K562 (cell line): ENCODE measurements at regions not wholly inside any gene's neighbourhood (a gene's known extent, or its start where the extent isn't known, plus 50 kb on each side); places are given as distances from the start of the nearest gene placed in this dataset.

Source experiments
- CTCF ChIP-seq, 3 experiments: IDR thresholded peaks in 2 of 3; conservative IDR thresholded peaks in 1 of 3; 2 replicates each; pipeline ENCODE4 v1.5.1; 2011 to 2012; ENCODE audit warnings: low read length in 3 of 3, mild to moderate bottlenecking in 3 of 3, control low read depth in 2 of 3, improper control_type of control experiment in 1 of 3, inconsistent platforms in 1 of 3, low read depth in 1 of 3, mixed read lengths in 1 of 3, moderate library complexity in 1 of 3; ENCODE audit not compliant: insufficient read depth in 2 of 3
- E4F1 ChIP-seq: fragments of 250-450 bp; sonication (Bioruptor Pico); IDR thresholded peaks from 2 replicates; pipeline ENCODE4 v1.5.0; 2021; ENCODE audit warnings: mild to moderate bottlenecking, borderline replicate concordance
- HDAC8 ChIP-seq: fragments of 450-650 bp; IDR thresholded peaks from 2 replicates; pipeline ENCODE4 v1.6.1; 2016; ENCODE audit warnings: mild to moderate bottlenecking, missing genetic modification characterization, moderate library complexity, missing compliant biosample characterization
- JUNB ChIP-seq: fragments of 450-650 bp; formaldehyde crosslinking; conservative IDR thresholded peaks from 2 replicates; pipeline ENCODE4 v1.4.0; 2020; ENCODE audit warnings: mild to moderate bottlenecking
- PHF8 ChIP-seq: fragments of 200-600 bp; sonication (generic); IDR thresholded peaks from 2 replicates; pipeline ENCODE4 v1.6.1; 2012; ENCODE audit warnings: mixed run types, mild to moderate bottlenecking, inconsistent platforms, low read length, moderate library complexity, borderline replicate concordance
- POLR2AphosphoS5 ChIP-seq: IDR thresholded peaks from 2 replicates; pipeline ENCODE4 v1.6.1; 2011; ENCODE audit warnings: mild to moderate bottlenecking, low read depth, low read length, moderate library complexity; ENCODE audit not compliant: control insufficient read depth, insufficient read depth

GRCh38 chr5:57695706-57696388 lies 213.2 kb upstream of the ACTBL2 start:
- no peak for TF ChIP-seq CTCF (IDR thresholded peaks at IDR 0.05 in 2 of 3, conservative IDR thresholded peaks at IDR 0.05 in 1 of 3; ENCODE audit: insufficient read depth in 2 of 3, low read depth in 1 of 3, low read length in 3 of 3)
- no peak for TF ChIP-seq JUNB (CRISPR knock-in tag)
- TF ChIP-seq E4F1: no peak
- no peak for TF ChIP-seq PHF8
- no peak for TF ChIP-seq HDAC8 (tag)
- TF ChIP-seq POLR2AphosphoS5: no peak
